ENCODE measurements at regions not wholly inside any gene's neighbourhood (a gene's known extent, or its start where the extent isn't known, plus 50 kb on each side); places are given as distances from the start of the nearest gene placed in this dataset.

GRCh38 chr13:69410761-69411160, 696.9 kb upstream of the ATXN8OS start:
- DNase-seq, result no peak

DNA sequence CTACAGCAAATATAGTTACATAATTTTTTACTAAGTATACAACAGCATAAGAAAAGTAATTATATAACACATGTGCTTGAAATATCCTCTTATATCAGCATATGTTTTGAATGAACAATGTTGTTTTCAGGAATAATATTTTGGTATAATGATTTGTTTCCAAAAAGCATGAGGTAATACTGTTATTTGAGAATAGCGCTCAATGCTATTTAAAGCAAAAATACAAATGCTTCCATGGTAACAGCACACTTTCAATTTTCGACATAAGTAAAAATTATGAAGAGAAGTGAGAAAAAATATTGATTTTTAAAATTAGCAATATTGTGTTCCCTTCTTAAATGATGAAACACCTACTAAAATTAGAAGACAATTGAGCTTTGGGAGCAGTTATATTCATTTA, 715.9 kb upstream of the ATXN8OS start:
- DNase-seq, result no peak

DNA sequence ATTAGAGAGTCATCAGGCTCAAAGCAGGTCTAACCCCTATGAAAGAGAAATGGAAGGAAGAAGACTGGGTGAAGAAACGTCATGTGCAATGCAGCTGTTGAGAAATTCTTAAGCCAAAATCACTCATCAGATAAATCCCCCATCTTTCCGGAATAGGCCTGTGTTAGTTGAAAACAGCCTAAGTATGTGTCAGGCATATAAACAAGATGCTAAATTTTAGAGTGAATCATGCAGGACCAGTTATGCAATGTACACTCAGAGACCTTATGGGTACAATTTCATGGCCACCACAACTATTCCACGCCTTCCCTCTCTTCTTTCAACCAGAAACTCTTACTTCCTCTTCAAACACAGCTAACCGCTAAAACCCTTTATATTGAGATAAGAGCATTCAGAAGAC, 717.7 kb upstream of the ATXN8OS start:
- DNase-seq, result no peak

DNA sequence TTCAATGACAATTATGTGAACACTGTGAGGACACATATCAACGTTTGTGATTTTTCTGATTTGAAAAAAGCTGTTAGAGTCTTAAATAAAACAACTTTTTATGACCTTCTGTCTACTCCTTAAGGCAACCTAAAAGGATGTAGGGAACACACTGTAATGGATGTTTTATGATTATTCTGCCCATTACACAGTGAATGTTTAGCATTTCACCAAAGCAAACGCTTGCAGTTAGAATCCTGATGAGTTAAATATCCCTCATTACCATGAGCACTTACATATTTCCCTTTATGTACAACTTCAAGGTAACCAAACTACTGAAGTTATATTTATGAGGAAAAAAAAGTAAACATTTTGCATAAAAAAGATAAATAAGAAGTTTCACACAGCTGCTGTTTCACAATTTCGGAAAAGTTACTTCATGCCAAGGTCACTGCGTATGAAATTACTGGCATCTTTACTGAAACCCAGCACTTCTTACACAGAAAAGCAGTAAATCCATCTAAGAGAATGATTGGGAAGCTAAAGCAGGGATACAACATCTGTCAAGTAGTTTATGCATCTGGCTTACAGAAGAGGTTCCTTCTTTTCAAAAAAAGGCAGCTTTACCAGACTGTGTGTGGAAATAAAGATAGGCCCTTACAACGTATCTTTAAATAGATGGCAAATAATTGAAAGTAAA, 733.7 kb upstream of the ATXN8OS start:
- DNase-seq, result no peak

GRCh38 chr13:69363360-69363759, 744.3 kb upstream of the ATXN8OS start:
- no peak for DNase-seq

- no peak for DNase-seq
Measured at GRCh38 chr13:69331245-69331644, 776.4 kb upstream of the ATXN8OS start.

DNA sequence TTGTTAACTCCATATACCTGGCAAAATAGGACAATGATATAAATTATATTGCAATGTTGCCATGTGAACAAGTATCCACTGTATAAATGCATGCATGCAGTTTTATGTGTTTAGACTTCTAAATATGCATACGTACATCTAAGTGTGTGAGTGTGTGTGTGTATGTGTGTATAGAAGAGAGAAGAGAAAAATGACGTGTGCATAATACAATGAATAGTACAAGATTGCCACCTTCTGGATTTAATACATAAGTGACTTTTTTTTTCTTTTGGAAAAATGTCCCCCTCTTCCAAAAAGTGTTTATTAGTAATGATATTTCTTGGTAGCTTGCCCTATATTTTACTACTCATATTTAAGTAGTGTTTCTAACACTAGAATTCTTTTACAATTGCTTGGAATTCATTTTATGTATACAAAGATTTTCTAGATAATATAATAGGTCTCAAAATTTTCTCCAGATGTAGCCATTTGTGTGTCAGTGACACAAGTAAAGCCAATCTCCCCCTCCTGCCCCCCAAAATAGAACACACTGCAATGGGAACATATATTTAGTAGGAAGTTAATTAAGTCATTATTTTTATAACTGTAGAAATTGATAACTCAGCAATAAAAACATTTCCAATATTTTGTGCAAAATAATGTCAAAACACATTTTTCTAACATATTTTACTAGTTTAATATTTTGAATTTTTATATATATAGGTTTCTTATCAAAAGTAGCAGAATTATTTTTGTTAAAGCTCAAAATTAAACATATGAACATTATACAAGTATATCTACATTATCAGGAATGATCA, 783.3 kb upstream of the ATXN8OS start:
- peak; percentile 34 to 73 for DNase-seq

GRCh38 chr13:69319656-69320055, 788.0 kb upstream of the ATXN8OS start:
- no peak for DNase-seq

DNA sequence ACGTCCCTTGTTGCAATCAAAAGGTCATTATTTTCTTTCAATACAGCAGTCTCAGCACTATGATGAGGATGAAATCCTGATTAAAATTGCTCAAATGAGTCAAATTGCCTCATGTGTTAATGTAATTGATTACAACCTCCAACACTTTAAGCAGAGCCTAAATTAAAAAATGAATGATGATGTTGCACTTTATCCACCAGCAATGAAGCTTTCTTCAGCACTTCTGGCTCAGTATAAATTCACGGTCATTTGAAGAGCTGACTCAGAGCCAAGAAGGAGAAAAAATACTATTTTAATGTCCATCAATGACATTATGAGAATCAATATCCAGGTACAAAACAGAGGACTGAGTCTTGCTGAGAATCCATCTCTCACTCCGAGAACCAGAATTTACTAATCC, 792.6 kb upstream of the ATXN8OS start:
- DNase-seq, result no peak

DNA sequence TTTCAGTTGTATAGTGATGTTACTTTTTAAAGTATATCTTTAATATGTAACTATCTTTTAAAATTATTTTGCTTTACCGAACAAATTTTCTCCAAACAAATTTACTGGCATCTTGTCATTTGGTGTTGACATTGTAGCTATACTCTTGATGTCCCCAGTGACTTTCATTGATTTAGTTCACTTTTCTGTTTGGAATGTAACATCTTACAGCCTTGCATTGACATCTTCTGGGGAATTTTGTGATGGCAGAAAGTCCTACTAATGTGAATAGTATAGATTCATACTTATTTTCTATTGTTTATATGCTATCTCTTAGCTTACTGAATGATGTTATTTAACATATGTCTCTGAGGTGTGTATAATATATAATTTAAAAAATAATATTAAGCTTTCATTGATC, 800.9 kb upstream of the ATXN8OS start:
- DNase-seq, result no peak

DNA sequence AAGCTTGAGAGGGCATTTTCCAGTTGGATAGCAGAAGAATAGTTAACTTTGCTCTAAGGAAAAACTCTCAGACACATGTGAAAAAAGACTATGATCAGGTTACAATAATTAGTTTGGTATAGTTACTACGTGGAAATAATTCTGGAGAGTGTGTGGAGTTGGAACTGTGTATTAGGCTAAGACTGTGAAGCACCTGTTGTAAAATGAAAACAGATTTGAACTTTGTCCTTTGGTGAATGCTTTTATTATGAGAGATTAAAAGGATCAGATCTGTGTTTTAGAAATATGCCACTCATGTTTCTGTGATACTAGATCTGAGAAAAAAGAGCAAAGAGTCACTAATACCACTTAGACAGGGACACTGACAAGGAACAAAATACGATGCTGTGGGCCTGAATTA, 807.5 kb upstream of the ATXN8OS start:
- no peak for DNase-seq

DNA sequence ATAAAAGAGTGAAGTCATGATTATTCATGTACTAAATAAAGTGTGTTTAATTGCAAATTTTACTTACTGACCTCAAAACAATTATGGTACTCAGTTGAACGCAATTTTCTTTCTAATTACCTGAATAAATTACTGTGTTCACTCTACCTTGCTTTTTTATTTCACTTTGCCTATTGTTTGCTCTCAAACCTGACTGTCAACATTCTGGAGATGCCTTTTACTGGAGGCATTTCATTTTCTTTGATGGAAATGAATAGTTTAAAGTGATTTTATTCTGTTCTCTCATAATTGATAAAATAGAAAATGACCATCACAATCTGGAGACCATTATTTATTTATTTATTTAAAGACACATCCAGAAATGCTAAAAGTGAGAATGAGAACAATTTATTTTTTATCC, 811.5 kb upstream of the ATXN8OS start:
- no peak for DNase-seq

DNA sequence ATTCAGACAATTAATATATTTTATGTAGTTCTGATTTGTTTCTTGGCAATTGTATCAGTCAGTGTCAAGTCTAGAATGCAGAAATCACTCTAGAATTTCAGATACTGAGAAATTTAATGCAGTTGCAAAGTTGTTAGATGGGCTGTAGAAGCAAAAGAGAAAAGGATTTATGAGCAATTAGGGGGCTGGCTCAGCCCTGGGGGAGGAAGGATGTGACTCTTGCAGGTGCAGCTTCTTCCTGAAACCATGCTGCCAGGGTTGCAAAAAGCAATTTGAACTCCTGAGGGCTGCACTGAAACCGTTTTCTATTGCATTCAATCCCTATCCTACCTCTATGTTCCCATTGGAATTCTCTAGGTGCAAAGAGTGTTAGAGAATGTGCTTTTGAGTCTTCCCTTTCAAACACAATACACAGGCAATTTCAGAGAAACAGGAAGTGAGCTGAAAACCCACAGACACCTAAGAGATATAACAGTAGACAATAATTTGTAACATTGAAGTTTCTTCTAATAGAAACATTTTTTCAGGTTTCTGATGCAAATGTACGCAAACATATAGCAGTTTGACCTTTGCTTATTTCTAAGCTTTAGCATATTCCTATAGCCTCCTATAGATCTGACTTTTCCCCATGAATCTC, 814.7 kb upstream of the ATXN8OS start:
- no peak for DNase-seq

DNA sequence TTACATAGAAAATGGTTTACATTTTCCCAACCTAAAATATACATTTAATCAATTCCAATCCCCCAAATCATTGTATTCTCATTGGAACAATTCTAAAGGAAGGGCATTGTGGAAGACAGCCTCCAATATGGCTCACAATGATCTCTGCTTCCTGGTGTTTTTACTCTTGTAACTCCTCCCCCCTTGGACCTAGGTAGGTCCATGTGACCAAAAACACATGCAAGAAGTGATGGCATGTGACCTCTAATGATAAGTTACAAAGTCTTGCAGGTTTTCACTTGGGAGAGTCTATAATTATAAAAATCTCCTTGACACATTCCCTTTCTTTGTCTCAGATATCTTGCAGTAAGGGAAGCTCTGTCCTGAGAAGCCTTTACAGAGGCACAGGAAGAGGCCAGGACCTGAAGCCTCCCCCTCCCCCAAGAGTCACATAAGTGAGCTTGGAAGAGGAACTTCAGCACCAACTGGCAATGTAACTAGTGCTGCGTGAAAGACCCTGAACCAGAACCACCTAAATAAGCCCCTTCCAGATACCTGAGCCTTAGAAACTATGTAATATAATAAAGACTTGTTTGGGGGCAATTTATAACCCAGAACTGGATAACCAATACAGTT, 816.2 kb upstream of the ATXN8OS start:
- DNase-seq, result no peak

DNA sequence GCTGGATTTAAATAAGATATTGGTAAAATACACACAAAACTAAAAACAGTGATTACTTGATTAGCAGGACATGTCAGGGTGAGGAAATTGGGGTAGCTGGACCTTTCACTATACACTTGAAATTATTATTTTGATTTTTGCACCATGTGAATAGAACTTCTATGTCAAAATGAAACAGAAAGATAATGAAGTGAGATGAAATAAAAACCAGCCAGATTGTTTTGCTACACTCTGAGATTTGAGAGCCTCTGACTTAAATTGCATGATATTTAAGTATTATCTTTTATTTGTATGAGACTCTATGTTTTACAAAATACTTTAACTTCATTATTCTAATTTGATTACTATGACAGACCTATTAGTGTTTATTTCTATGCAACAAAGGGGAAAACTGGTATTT, 819.6 kb upstream of the ATXN8OS start:
- DNase-seq, result no peak

DNA sequence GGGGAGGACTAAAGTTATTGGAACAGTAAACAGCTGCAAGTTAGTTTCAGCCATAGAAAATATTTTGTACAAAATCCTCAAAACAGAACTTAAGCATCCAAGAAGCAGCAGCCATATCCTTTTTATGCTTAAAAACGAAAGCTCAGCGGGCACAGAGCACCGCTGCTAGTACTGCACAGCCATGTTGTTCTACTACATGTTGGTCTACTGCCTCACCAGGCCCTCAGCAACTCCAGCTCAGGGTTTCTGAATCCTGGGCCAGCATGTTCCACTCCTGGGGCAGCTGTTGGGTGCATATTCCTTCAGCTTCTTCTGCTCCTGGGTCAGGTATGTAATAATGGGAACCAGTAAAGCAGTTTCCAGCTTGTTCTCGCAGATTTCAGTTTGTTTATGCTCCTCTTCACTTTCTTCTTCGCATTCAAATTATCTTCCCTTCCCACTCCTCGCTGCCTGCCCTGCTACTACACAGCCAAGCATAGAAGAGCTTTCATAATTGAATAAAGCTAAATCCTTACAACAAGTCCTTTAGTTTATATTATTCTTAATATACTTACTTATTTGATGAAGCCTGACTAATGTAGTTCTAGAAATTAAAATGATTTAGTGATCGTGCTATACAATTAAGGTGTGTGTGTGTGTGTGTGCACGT, 820.5 kb upstream of the ATXN8OS start:
- DNase-seq, result no peak

- DNase-seq, result no peak
Measured at GRCh38 chr13:69283837-69284236, 823.8 kb upstream of the ATXN8OS start.

DNA sequence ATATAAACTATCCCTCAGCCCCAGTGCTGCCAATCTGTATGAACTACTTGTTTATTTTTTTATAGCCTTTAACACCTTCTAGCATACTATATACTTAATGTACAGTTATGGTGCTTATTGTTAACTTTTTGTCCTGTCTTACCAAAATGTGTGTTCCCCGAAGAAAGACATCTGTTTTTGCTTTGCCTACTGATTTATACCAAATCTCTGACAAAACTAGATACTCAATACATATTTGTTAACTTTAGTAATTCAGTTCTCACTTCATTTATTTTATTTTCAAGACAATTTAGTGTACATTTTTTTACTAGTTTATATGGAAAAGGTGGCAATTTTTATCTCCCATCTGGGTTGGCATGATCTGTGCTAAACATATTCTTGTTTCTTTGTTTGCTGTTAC, 824.3 kb upstream of the ATXN8OS start:
- no peak for DNase-seq

DNA sequence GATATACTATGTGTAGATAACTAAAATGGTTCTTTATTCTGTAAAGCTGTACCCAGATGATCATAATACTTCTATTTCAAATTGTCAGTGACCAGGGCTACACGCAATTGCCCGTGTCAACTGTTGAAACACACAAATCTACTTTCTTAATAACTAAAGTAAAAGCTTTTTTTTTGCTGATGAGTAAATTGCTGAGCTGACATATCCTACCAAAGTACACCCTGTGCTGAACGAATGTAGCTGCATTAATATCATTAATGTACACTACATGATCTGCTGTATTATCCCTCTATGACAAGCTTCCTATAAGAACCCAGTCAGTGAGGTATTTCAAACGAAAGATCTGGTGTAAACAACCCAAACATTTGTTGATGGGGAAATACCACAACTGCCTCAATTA, 827.2 kb upstream of the ATXN8OS start:
- no peak for DNase-seq

DNA sequence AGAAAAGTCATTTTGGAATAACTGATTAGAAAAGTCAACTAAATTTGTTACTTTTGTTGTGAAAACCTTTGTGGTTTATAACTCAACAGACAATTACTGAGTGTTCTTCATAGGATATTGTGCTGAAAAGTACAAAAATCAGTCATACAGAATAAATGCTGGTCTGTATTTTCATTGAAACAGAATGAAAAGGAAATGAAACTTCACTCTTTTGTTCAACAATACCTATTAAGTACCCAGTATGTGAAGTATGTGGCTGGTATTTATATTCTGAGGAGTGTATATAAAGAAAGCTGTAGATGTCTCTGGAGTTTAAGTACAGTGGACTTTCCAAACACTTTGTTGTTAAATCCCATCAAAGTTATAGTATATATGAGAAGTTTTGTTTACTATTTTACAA, 828.4 kb upstream of the ATXN8OS start:
- DNase-seq, result no peak

DNA sequence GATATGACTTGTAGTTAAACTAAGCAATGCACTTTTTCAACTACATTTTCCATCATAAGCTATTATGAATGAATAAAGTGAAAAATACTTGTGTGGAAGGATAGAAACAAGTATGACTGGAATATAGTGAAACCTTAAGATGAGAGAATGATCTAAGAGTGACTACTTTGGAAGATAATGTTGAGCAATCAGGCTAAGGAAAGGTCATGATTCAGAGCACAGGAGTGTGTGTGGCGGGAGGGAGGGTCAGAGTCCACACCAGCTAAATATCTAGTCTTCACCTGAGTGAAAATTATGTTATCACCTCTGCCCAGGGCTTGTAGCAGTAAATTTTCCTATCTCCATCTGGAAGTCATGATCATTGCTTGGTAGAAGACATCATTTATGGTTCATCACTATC, 833.4 kb upstream of the ATXN8OS start:
- DNase-seq, result no peak

DNA sequence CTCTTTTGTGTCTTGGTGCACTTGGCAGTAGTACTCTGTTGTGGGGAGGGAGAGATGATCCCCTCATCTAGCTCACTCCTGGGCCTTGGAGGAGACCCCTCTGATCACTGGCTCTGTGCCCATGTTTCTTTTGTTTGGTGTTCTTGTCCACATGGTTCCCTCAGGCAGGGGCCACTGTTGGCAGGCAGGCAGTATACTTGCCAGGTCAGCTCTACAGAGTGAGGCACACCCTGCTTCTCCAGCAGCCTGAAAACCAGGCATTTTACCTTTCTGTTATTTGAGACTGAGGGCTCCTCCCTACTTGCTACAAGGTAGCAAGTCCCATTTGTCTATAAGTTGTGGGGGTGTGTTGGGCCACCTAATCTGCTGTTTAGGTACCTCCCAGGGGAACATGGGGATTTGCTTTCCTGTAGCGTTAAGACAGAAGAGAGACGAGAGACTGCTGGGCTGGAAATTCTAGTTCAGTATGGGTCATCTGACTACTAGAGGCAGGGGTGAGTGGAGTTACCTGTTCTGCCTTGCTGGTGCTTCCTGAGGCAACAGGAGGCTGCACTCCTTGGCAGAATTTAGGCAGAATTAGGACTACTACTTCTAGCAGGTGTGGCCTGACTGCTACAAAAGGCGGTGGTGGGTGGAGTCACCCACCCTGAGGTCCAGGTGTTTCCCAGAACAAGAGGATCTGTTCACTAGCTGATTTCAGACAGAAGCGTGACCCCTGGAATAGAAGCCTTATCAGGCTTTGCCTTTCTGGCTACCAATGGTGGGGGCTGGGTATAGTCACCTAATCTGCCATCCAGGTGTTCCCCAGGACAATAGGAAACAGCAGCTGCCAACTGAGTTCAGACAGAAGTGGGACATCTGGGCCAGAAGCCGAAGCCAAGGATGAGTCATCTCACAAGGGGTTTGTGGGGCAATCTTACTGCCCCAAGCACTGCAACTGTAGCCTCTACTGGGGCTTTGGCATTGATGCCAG, 843.0 kb upstream of the ATXN8OS start:
- peak in 1 of 2 experiments; percentile 14 for DNase-seq
